ENCODE measurements at regions not wholly inside any gene's neighbourhood (a gene's known extent, or its start where the extent isn't known, plus 50 kb on each side); places are given as distances from the start of the nearest gene placed in this dataset.

DNA sequence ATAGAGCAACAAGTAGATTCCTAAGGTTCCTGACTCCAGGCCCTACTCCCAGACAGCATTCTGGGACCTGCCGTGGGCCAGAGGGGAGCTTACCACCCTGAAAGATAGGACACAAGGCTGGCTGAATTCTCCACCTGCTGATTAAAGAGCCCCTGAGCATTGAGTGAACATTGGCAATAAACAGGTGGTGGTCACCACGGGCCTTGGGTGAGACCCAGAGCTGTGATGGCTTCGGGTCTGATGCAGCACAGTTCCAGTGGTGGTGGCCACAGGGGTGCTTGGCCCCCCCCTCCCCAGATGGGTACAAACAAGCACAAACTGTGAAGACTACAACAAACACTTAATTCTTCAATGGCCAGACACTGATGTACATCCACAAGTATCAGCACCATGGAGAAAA is 444.6 kb downstream of the GASK1B start:
- TF ChIP-seq EP300 (IDR thresholded peaks at IDR 0.05) = no peak
- H3K36me3 ChIP-seq = no peaks in the 10 kb centered on the region
- DNase-seq (ENCODE audit: low spot score in 2 of 2) = no peak
- H3K9me3 ChIP-seq = no peaks in the 10 kb centered on the region
- no peaks in the 10 kb centered on the region for H3K4me1 ChIP-seq
- H3K4me3 ChIP-seq = no peak overlapping the region
- WGBS, 2 donors = 83 to 95% methylated on average over 3 of the region's 3 CpGs
- H3K27ac ChIP-seq = no peak overlapping the region
- H3K27me3 ChIP-seq = no peaks in the 10 kb centered on the region

DNA sequence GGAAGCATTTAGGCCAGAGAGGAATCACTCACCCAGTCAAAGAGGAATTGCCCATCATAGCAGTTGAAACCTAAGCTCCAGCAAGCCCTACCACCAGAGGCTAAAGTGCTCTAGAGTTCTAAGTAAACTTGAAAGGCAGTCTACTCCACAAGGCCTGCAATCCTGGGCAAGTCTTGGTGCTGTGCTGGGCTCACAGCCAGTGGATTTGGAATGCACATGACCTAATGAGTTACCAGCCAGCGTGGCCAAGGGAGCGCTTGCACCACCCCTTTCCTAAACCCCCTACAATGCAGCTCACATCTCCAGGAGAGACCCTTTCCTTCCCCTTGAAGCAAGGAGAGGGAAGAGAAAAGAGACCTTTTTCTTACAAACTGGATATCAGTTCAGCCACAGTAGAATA is 445.7 kb downstream of the GASK1B start:
- no peaks in the 10 kb centered on the region for H3K36me3 ChIP-seq
- 65 to 78% methylated on average over 2 of the region's 2 CpGs for WGBS, 2 donors
- DNase-seq (ENCODE audit: low spot score in 2 of 2) = no peak
- H3K27ac ChIP-seq = no peak overlapping the region
- H3K4me1 ChIP-seq = no peaks in the 10 kb centered on the region
- no peak overlapping the region for H3K4me3 ChIP-seq
- no peaks in the 10 kb centered on the region for H3K27me3 ChIP-seq
- H3K9me3 ChIP-seq = no peaks in the 10 kb centered on the region
- TF ChIP-seq POLR2A (IDR thresholded peaks at IDR 0.05) (no peak), EP300 (IDR thresholded peaks at IDR 0.05) (no peak)
- TF ChIP-seq, protein P1, sequence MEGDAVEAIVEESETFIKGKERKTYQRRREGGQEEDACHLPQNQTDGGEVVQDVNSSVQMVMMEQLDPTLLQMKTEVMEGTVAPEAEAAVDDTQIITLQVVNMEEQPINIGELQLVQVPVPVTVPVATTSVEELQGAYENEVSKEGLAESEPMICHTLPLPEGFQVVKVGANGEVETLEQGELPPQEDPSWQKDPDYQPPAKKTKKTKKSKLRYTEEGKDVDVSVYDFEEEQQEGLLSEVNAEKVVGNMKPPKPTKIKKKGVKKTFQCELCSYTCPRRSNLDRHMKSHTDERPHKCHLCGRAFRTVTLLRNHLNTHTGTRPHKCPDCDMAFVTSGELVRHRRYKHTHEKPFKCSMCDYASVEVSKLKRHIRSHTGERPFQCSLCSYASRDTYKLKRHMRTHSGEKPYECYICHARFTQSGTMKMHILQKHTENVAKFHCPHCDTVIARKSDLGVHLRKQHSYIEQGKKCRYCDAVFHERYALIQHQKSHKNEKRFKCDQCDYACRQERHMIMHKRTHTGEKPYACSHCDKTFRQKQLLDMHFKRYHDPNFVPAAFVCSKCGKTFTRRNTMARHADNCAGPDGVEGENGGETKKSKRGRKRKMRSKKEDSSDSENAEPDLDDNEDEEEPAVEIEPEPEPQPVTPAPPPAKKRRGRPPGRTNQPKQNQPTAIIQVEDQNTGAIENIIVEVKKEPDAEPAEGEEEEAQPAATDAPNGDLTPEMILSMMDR (IDR thresholded peaks at IDR 0.05) = no peak

DNA sequence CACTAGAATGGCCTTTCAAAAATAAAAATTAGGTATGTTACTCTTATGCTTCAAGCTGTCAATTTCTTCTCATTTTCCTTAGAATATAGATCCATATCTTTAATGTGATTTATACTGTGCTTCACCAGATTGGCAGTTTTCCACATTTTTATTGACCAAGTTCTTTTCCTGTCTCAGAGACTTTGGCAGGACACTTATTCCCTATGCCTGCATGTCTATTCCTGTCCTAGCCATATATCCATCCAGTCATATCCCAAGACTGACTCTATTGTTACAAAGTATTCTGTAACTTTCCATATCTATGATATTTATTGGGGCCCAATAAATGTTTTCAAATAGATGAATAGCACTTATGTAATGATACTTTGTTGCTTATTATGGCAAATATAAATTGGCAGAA is 450.7 kb downstream of the GASK1B start:
- Histone ChIP-seq H3K4me3 (no peak overlapping the region), H3K27me3 (no peaks in the 10 kb centered on the region), H3K27ac (no peak overlapping the region), H3K9me3 (no peaks in the 10 kb centered on the region), H3K36me3 (no peaks in the 10 kb centered on the region), H3K4me1 (no peaks in the 10 kb centered on the region)
- TF ChIP-seq EP300 (IDR thresholded peaks at IDR 0.05) (no peak), POLR2A (IDR thresholded peaks at IDR 0.05) (no peak)
- TF ChIP-seq, protein P1 (IDR thresholded peaks at IDR 0.05) = no peak
- DNase-seq (ENCODE audit: low spot score in 2 of 2) = no peak

DNA sequence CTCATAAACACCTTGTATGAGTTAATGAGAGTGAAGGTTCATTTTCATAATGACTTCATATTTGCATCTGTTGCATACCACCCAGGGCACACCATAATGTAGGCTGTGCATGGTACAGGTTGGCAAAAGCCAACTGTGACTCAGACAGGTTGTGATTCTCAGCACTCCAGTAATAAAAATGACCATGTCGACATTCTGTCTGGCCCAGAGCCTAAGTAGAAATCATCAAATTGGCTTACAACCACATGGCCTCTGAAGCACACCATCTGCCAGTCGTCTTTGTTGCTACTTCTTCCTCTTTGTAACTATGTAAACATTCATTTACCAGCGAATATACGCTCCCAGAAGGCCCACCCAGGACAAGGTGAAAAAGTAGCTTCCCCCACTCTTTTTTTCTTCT is 459.5 kb downstream of the GASK1B start:
- no peak for DNase-seq (ENCODE audit: low spot score in 2 of 2)
- 50 to 56% methylated on average over 4 of the region's 4 CpGs for WGBS, 2 donors
- TF ChIP-seq, protein P1 (IDR thresholded peaks at IDR 0.05) = no peak
- no peak for TF ChIP-seq EP300 (IDR thresholded peaks at IDR 0.05)
- no peak for TF ChIP-seq POLR2A (IDR thresholded peaks at IDR 0.05)

DNA sequence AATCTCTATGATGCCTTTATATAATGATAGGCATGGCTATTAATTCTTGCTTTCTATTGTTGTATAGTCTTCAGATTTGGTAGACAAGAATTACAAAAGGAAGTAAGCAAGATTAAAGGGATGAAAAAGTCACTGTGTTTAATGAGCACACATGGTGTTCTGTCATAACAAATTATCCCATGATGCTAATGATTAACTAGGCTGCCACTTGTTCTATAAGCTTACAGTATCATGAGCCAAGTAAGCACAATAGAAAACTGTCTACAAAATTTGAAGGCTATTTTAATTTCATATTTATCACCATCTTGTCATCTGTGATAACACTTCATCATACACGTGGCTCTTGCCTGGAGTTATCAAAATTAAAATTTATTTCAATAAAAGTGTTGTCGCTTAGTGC is 466.7 kb downstream of the GASK1B start:
- H3K36me3 ChIP-seq = no peaks in the 10 kb centered on the region
- H3K4me1 ChIP-seq = no peaks in the 10 kb centered on the region
- TF ChIP-seq POLR2A (IDR thresholded peaks at IDR 0.05) (no peak), EP300 (IDR thresholded peaks at IDR 0.05) (no peak)
- TF ChIP-seq, protein P1 (IDR thresholded peaks at IDR 0.05) = no peak
- no peaks in the 10 kb centered on the region for H3K9me3 ChIP-seq
- H3K27ac ChIP-seq = no peak overlapping the region
- no peaks in the 10 kb centered on the region for H3K27me3 ChIP-seq
- no peak overlapping the region for H3K4me3 ChIP-seq
- no peak for DNase-seq (ENCODE audit: low spot score in 2 of 2)
- 81 to 90% methylated on average over 2 of the region's 2 CpGs for WGBS, 2 donors

More for the DNA sequence above, 459.5 kb downstream of the GASK1B start:
- H3K4me3 ChIP-seq = no peak overlapping the region
- no peaks in the 10 kb centered on the region for H3K36me3 ChIP-seq
- no peaks in the 10 kb centered on the region for H3K27me3 ChIP-seq
- no peak overlapping the region for H3K27ac ChIP-seq
- H3K4me1 ChIP-seq = no peaks in the 10 kb centered on the region
- H3K9me3 ChIP-seq = no peaks in the 10 kb centered on the region

DNA sequence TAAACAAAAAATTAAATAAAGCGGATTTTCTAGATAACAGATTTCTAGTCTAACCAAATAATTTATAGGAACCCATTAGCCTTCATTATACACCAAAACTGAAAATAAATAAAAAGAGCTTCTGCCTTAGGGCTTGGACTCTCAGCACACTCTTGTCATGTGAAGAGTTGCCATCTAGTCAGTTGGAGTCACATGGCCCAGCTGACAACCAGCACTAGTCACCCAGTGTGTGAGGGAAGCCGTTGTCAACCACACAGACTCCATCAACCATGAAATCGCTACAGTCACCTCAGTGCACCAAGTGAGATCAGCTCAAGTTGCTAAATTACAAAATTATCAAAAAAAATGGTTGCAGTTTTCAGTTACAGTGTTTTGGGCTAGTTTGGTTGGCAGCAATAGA is 470.0 kb downstream of the GASK1B start:
- no peak overlapping the region for H3K4me3 ChIP-seq
- H3K27me3 ChIP-seq = no peaks in the 10 kb centered on the region
- H3K27ac ChIP-seq = no peak overlapping the region
- no peaks in the 10 kb centered on the region for H3K4me1 ChIP-seq
- DNase-seq (ENCODE audit: low spot score in 2 of 2) = no peak
- no peaks in the 10 kb centered on the region for H3K9me3 ChIP-seq
- 94% methylated on average over 3 of the region's 3 CpGs for WGBS, 2 donors
- no peaks in the 10 kb centered on the region for H3K36me3 ChIP-seq
- TF ChIP-seq, protein P1 (IDR thresholded peaks at IDR 0.05) = no peak
- no peak for TF ChIP-seq POLR2A (IDR thresholded peaks at IDR 0.05)
- TF ChIP-seq EP300 (IDR thresholded peaks at IDR 0.05) = no peak

Data from tibial nerve (tissue), 4 donors.